ENCODE measurements at regions not wholly inside any gene's neighbourhood (a gene's known extent, or its start where the extent isn't known, plus 50 kb on each side); places are given as distances from the start of the nearest gene placed in this dataset.

- ATAC-seq (ENCODE audit: low read depth in 2 of 2) (no peak), DNase-seq (no peak)
- Mint-ChIP-seq H3K9me3 (peaks cover 0 to 28% (median 11%) of the 10 kb centered on the region in 7 donors), H3K4me1 (no peaks in the 10 kb centered on the region), H3K27ac (no peak overlapping the region), H3K36me3 (no peaks in the 10 kb centered on the region), H3K4me3 (no peak overlapping the region), H3K27me3 (no peaks in the 10 kb centered on the region)
- Histone ChIP-seq H3K27me3 (ENCODE audit: control insufficient read depth, insufficient read depth, low read length) (no peaks in the 10 kb centered on the region), H3K36me3 (ENCODE audit: control insufficient read depth, insufficient read depth, low read length) (no peaks in the 10 kb centered on the region), H3K4me3 (ENCODE audit: low read depth, low read length) (no peak overlapping the region), H3K4me1 (ENCODE audit: control insufficient read depth, insufficient read depth, low read length, poor library complexity, severe bottlenecking) (no peaks in the 10 kb centered on the region), H3K27ac (ENCODE audit: insufficient read depth, low read length, poor library complexity, severe bottlenecking) (no peak overlapping the region), H3K9me3 (ENCODE audit: control insufficient read depth in 2 of 2, low read length in 2 of 2) (peaks cover 0 to 6% of the 10 kb centered on the region in 2 experiments)
These were observed 1898.9 kb downstream of the OLFM4 start for GRCh38 chr13:54927538-54927937.

- Mint-ChIP-seq H3K4me1 (no peaks in the 10 kb centered on the region), H3K27me3 (no peaks in the 10 kb centered on the region), H3K9me3 (peaks cover 0 to 28% (median 11%) of the 10 kb centered on the region in 7 donors), H3K27ac (no peak overlapping the region), H3K36me3 (no peaks in the 10 kb centered on the region), H3K4me3 (no peak overlapping the region)
- no peak overlapping the region for H3K4me3 ChIP-seq (ENCODE audit: low read depth, low read length)
- H3K4me1 ChIP-seq (ENCODE audit: control insufficient read depth, insufficient read depth, low read length, poor library complexity, severe bottlenecking), result no peaks in the 10 kb centered on the region
- H3K9me3 ChIP-seq (ENCODE audit: control insufficient read depth in 2 of 2, low read length in 2 of 2), result peaks cover 0 to 6% of the 10 kb centered on the region in 2 experiments
- no peaks in the 10 kb centered on the region for H3K27me3 ChIP-seq (ENCODE audit: control insufficient read depth, insufficient read depth, low read length)
- DNase-seq (no peak), ATAC-seq (ENCODE audit: low read depth in 2 of 2) (no peak)
- no peak overlapping the region for H3K27ac ChIP-seq (ENCODE audit: insufficient read depth, low read length, poor library complexity, severe bottlenecking)
- no peaks in the 10 kb centered on the region for H3K36me3 ChIP-seq (ENCODE audit: control insufficient read depth, insufficient read depth, low read length)
These were observed 1899.5 kb downstream of the OLFM4 start for GRCh38 chr13:54928071-54928470.

- H3K9me3 Mint-ChIP-seq, result peaks cover 2 to 40% (median 14%) of the 10 kb centered on the region in 7 donors
- no peaks in the 10 kb centered on the region for H3K4me1 ChIP-seq (ENCODE audit: control insufficient read depth, insufficient read depth, low read length, poor library complexity, severe bottlenecking)
- no peak overlapping the region for H3K27ac Mint-ChIP-seq
- no peaks in the 10 kb centered on the region for H3K27me3 ChIP-seq (ENCODE audit: control insufficient read depth, insufficient read depth, low read length)
- DNase-seq, result no peak
- no peaks in the 10 kb centered on the region for H3K27me3 Mint-ChIP-seq
- no peaks in the 10 kb centered on the region for H3K36me3 ChIP-seq (ENCODE audit: control insufficient read depth, insufficient read depth, low read length)
- H3K4me1 Mint-ChIP-seq, result no peaks in the 10 kb centered on the region
- H3K9me3 ChIP-seq (ENCODE audit: control insufficient read depth in 2 of 2, low read length in 2 of 2), result peaks cover 6 to 10% of the 10 kb centered on the region in 2 experiments
- ATAC-seq (ENCODE audit: low read depth in 2 of 2), result no peak
- no peak overlapping the region for H3K4me3 ChIP-seq (ENCODE audit: low read depth, low read length)
- H3K27ac ChIP-seq (ENCODE audit: insufficient read depth, low read length, poor library complexity, severe bottlenecking), result no peak overlapping the region
- H3K36me3 Mint-ChIP-seq, result no peaks in the 10 kb centered on the region
- no peak overlapping the region for H3K4me3 Mint-ChIP-seq
These were observed 1905.5 kb downstream of the OLFM4 start for GRCh38 chr13:54934121-54934520.

DNA sequence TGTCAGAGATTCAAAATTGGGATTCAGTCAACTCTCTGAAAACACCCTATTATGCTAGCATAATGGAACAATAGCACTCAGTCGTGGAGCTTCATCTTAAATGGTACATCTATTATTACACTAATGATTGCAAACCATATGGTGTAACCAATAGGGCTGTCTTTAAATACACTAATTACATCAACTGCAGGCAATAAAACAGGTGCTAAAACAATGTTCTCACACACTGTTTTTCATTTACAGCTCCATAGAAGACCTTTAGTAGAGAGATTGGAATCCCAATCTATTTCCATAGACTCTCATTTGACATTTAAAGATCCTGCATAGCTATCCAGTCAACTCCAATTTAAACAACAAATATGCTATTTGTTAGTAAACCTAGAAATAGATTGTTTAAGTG is 1917.4 kb downstream of the OLFM4 start:
- Mint-ChIP-seq H3K36me3 (no peaks in the 10 kb centered on the region), H3K27me3 (no peaks in the 10 kb centered on the region), H3K27ac (no peak overlapping the region), H3K9me3 (peaks cover 4 to 15% (median 6%) of the 10 kb centered on the region in 7 donors), H3K4me1 (no peaks in the 10 kb centered on the region), H3K4me3 (no peak overlapping the region)
- Histone ChIP-seq H3K4me3 (ENCODE audit: low read depth, low read length) (no peak overlapping the region), H3K4me1 (ENCODE audit: control insufficient read depth, insufficient read depth, low read length, poor library complexity, severe bottlenecking) (no peaks in the 10 kb centered on the region), H3K36me3 (ENCODE audit: control insufficient read depth, insufficient read depth, low read length) (no peaks in the 10 kb centered on the region), H3K27ac (ENCODE audit: insufficient read depth, low read length, poor library complexity, severe bottlenecking) (no peak overlapping the region), H3K9me3 (ENCODE audit: control insufficient read depth in 2 of 2, low read length in 2 of 2) (no peaks in the 10 kb centered on the region), H3K27me3 (ENCODE audit: control insufficient read depth, insufficient read depth, low read length) (no peaks in the 10 kb centered on the region)
- DNase-seq (no peak), ATAC-seq (ENCODE audit: low read depth in 2 of 2) (no peak)

GRCh38 chr13:54949735-54950134 is 1921.1 kb downstream of the OLFM4 start:
- Histone ChIP-seq H3K4me1 (ENCODE audit: control insufficient read depth, insufficient read depth, low read length, poor library complexity, severe bottlenecking) (no peaks in the 10 kb centered on the region), H3K27ac (ENCODE audit: insufficient read depth, low read length, poor library complexity, severe bottlenecking) (no peak overlapping the region), H3K36me3 (ENCODE audit: control insufficient read depth, insufficient read depth, low read length) (no peaks in the 10 kb centered on the region), H3K4me3 (ENCODE audit: low read depth, low read length) (no peak overlapping the region), H3K27me3 (ENCODE audit: control insufficient read depth, insufficient read depth, low read length) (no peaks in the 10 kb centered on the region), H3K9me3 (ENCODE audit: control insufficient read depth in 2 of 2, low read length in 2 of 2) (no peaks in the 10 kb centered on the region)
- Mint-ChIP-seq H3K27me3 (no peaks in the 10 kb centered on the region), H3K9me3 (peaks cover 1 to 14% (median 6%) of the 10 kb centered on the region in 7 donors), H3K36me3 (peaks cover 3% of the 10 kb centered on the region), H3K4me1 (no peaks in the 10 kb centered on the region), H3K4me3 (no peak overlapping the region), H3K27ac (no peak overlapping the region)
- no peak for DNase-seq
- no peak for ATAC-seq (ENCODE audit: low read depth in 2 of 2)

DNA sequence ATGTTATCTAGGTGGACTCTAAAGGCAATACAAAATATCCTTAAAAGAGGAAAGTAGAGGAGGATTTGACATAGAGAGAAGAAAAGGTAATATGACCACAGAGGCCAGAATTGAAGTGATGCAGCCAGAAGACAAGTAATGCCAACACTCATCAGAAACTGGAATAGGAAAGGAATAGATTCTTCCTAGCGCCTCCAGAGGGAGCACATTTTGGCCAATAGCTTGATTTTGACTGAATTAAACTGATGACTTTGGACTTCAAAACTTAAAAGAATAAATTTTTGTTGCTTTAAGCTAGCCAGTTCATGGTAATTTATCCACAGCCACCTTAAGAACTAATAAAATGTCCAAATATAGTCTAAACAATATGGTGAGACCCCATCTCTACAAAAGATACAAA is 1921.9 kb downstream of the OLFM4 start:
- peaks cover 0 to 14% (median 5%) of the 10 kb centered on the region in 7 donors for H3K9me3 Mint-ChIP-seq
- Histone ChIP-seq H3K36me3 (ENCODE audit: control insufficient read depth, insufficient read depth, low read length) (no peaks in the 10 kb centered on the region), H3K4me3 (ENCODE audit: low read depth, low read length) (no peak overlapping the region), H3K9me3 (ENCODE audit: control insufficient read depth in 2 of 2, low read length in 2 of 2) (no peaks in the 10 kb centered on the region), H3K27me3 (ENCODE audit: control insufficient read depth, insufficient read depth, low read length) (no peaks in the 10 kb centered on the region), H3K27ac (ENCODE audit: insufficient read depth, low read length, poor library complexity, severe bottlenecking) (no peak overlapping the region), H3K4me1 (ENCODE audit: control insufficient read depth, insufficient read depth, low read length, poor library complexity, severe bottlenecking) (no peaks in the 10 kb centered on the region)
- no peaks in the 10 kb centered on the region for H3K4me1 Mint-ChIP-seq
- no peak for ATAC-seq (ENCODE audit: low read depth in 2 of 2)
- no peak overlapping the region for H3K27ac Mint-ChIP-seq
- no peak for DNase-seq
- no peak overlapping the region for H3K4me3 Mint-ChIP-seq
- no peaks in the 10 kb centered on the region for H3K27me3 Mint-ChIP-seq
- H3K36me3 Mint-ChIP-seq, result peaks cover 3% of the 10 kb centered on the region

DNA sequence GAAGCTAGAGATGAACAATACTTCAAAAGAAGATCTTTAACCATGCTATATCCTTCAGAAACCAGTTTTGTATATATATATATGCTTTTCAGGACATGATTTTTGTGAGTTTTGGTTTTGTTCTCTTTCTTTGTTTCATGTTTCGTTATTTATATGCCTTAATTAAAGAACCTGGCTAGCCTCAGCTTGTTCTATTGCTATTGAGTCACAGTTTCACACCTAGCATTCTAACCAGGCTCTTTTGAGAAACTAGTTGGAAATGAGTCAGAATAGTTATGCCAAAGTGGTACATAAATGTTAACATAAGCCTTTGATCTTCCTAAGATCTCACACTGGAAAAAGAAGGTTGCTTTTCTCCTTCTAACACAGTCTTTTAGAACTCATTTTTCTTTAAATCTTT is 1925.2 kb downstream of the OLFM4 start:
- Histone ChIP-seq H3K27ac (ENCODE audit: insufficient read depth, low read length, poor library complexity, severe bottlenecking) (no peak overlapping the region), H3K36me3 (ENCODE audit: control insufficient read depth, insufficient read depth, low read length) (no peaks in the 10 kb centered on the region), H3K4me1 (ENCODE audit: control insufficient read depth, insufficient read depth, low read length, poor library complexity, severe bottlenecking) (no peaks in the 10 kb centered on the region), H3K4me3 (ENCODE audit: low read depth, low read length) (no peak overlapping the region), H3K27me3 (ENCODE audit: control insufficient read depth, insufficient read depth, low read length) (no peaks in the 10 kb centered on the region), H3K9me3 (ENCODE audit: control insufficient read depth in 2 of 2, low read length in 2 of 2) (peaks cover 0 to 3% of the 10 kb centered on the region in 2 experiments)
- Mint-ChIP-seq H3K4me3 (no peak overlapping the region), H3K27ac (no peak overlapping the region), H3K4me1 (no peaks in the 10 kb centered on the region), H3K36me3 (peaks cover 3% of the 10 kb centered on the region), H3K9me3 (peaks cover 0 to 17% (median 6%) of the 10 kb centered on the region in 7 donors), H3K27me3 (no peaks in the 10 kb centered on the region)
- DNase-seq, result no peak
- no peak for ATAC-seq (ENCODE audit: low read depth in 2 of 2)

GRCh38 chr13:54958781-54959180 is 1930.2 kb downstream of the OLFM4 start:
- no peak overlapping the region for H3K4me3 Mint-ChIP-seq

More at GRCh38 chr13:54958781-54959180, 1930.2 kb downstream of the OLFM4 start:
- Mint-ChIP-seq H3K27me3 (no peaks in the 10 kb centered on the region), H3K27ac (no peak overlapping the region), H3K36me3 (no peaks in the 10 kb centered on the region), H3K4me1 (no peaks in the 10 kb centered on the region), H3K9me3 (peaks cover 0 to 21% (median 13%) of the 10 kb centered on the region in 7 donors)
- no peaks in the 10 kb centered on the region for H3K36me3 ChIP-seq (ENCODE audit: control insufficient read depth, insufficient read depth, low read length)
- no peak overlapping the region for H3K27ac ChIP-seq (ENCODE audit: insufficient read depth, low read length, poor library complexity, severe bottlenecking)
- H3K4me1 ChIP-seq (ENCODE audit: control insufficient read depth, insufficient read depth, low read length, poor library complexity, severe bottlenecking), result no peaks in the 10 kb centered on the region
- no peak for ATAC-seq (ENCODE audit: low read depth in 2 of 2)
- no peak overlapping the region for H3K4me3 ChIP-seq (ENCODE audit: low read depth, low read length)
- no peak for DNase-seq
- no peaks in the 10 kb centered on the region for H3K27me3 ChIP-seq (ENCODE audit: control insufficient read depth, insufficient read depth, low read length)
- peaks cover 4 to 8% of the 10 kb centered on the region in 2 experiments for H3K9me3 ChIP-seq (ENCODE audit: control insufficient read depth in 2 of 2, low read length in 2 of 2)
